ENCODE measurements at regions not wholly inside any gene's neighbourhood (a gene's known extent, or its start where the extent isn't known, plus 50 kb on each side); places are given as distances from the start of the nearest gene placed in this dataset.
"Not testable (repeated sequence)": the region's sequence is repeated elsewhere in the genome, so short reads cannot be mapped to it uniquely, and the experiment has no call there.

DNA sequence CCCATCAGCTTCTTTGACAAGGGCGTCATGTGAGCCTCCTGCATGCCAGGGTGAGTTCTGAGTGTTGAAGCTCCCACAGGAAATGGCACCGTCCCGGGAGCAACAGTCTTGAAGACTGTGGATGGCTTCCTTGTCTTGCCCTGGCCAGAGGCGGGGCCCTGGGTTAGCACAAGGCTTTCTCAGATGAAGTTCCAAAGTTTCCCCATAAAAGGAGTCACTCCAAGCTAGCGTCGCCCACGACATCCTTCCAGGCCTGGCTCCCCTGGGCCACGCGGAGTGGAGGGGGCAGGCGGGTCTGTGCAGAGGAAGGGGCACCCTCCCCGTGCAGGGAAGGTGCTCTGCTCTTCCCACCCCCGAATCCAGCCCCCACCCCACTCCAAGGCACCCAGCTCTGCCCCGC lies 4426.1 kb upstream of the TPTE start:
- not testable (repeated sequence) for H3K9me3 ChIP-seq (ENCODE audit: low read length); H3K27ac ChIP-seq (ENCODE audit: low read length); H3K4me1 ChIP-seq (ENCODE audit: low read length); H3K9me2 ChIP-seq (replicated peaks; ENCODE audit: insufficient read depth, low read length); H3K4me2 ChIP-seq (ENCODE audit: low read depth, low read length, poor library complexity, severe bottlenecking); H3K4me3 ChIP-seq (ENCODE audit: low read length); DNase-seq; H3K27me3 ChIP-seq (ENCODE audit: low read length); H4K20me1 ChIP-seq (ENCODE audit: insufficient read depth, low read depth, low read length); H3K79me2 ChIP-seq (ENCODE audit: low read length); H3K36me3 ChIP-seq (ENCODE audit: insufficient read depth, low read length); H2AFZ ChIP-seq (ENCODE audit: low read length); H3K9ac ChIP-seq (ENCODE audit: low read length)

DNA sequence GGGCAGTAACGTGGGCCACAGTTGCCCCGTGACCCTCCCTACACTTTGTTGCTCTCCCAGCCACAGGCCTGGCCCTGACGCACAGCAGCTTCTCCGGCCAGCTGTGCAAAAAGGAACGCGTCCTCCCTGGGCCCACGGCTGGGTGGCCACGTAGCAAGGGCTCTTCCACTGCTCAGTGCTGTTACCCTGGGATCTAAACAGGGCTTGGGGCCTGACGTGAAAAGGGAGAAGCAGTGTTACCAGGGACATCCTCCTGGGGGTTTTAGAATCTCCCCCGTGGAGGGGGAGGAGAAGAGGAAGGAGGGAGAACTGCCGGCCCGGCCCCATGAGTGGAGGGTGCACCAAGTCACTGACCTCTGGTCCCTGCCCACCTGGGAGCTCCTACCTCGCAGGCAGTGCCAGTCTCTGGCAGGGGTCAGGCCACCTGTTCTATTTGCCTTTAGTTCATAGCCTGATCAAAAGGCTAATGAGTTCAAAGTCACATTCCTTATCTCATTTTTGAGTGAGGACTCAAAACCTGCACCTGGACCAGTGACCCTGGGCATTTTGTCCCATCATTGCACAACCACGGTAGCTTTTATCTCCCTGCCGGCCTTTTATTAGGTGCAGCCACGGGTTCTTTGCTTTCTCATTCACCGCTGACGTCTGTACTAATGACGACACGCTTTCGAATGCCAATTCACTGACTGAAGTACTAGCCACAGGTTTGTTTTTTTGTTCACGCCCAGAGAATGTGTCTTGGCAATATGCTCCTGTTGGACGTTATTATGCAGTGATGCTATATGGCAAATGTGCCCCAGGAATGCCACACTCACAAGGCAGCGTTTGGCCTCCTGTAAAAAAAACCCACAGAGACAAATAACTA lies 4424.6 kb upstream of the TPTE start:
- not testable (repeated sequence) for H3K4me1 ChIP-seq (ENCODE audit: low read length); H3K27me3 ChIP-seq (ENCODE audit: low read length); H3K4me3 ChIP-seq (ENCODE audit: low read length); H3K27ac ChIP-seq (ENCODE audit: low read length); DNase-seq; H3K79me2 ChIP-seq (ENCODE audit: low read length); H4K20me1 ChIP-seq (ENCODE audit: insufficient read depth, low read depth, low read length); H2AFZ ChIP-seq (ENCODE audit: low read length); H3K9me3 ChIP-seq (ENCODE audit: low read length); H3K9ac ChIP-seq (ENCODE audit: low read length); H3K4me2 ChIP-seq (ENCODE audit: low read depth, low read length, poor library complexity, severe bottlenecking); H3K9me2 ChIP-seq (replicated peaks; ENCODE audit: insufficient read depth, low read length); H3K36me3 ChIP-seq (ENCODE audit: insufficient read depth, low read length)

DNA sequence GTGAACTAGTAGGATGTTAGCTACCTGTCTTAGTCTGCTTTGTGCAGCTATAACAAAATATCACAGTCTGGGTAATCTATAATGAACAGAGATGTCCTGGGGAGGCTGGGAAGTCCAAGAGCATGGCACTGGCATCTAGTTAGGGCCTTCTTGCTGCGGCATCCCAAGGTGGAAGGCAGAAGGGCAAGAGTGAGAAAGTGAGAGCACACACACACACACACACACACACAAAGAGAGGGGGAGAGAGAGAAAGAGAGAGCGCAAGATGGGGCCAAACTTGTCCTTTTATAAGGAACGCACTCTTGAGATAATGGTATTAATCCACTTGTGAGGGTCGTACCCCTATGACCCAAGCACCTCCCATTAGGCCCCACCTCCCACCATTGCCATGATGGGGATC lies 4423.6 kb upstream of the TPTE start:
- not testable (repeated sequence) for H3K9me2 ChIP-seq (replicated peaks; ENCODE audit: insufficient read depth, low read length); H3K4me3 ChIP-seq (ENCODE audit: low read length); H3K79me2 ChIP-seq (ENCODE audit: low read length); H3K4me1 ChIP-seq (ENCODE audit: low read length); DNase-seq; H3K27me3 ChIP-seq (ENCODE audit: low read length); H2AFZ ChIP-seq (ENCODE audit: low read length); H3K9ac ChIP-seq (ENCODE audit: low read length); H3K4me2 ChIP-seq (ENCODE audit: low read depth, low read length, poor library complexity, severe bottlenecking); H3K27ac ChIP-seq (ENCODE audit: low read length); H4K20me1 ChIP-seq (ENCODE audit: insufficient read depth, low read depth, low read length); H3K9me3 ChIP-seq (ENCODE audit: low read length); H3K36me3 ChIP-seq (ENCODE audit: insufficient read depth, low read length)

DNA sequence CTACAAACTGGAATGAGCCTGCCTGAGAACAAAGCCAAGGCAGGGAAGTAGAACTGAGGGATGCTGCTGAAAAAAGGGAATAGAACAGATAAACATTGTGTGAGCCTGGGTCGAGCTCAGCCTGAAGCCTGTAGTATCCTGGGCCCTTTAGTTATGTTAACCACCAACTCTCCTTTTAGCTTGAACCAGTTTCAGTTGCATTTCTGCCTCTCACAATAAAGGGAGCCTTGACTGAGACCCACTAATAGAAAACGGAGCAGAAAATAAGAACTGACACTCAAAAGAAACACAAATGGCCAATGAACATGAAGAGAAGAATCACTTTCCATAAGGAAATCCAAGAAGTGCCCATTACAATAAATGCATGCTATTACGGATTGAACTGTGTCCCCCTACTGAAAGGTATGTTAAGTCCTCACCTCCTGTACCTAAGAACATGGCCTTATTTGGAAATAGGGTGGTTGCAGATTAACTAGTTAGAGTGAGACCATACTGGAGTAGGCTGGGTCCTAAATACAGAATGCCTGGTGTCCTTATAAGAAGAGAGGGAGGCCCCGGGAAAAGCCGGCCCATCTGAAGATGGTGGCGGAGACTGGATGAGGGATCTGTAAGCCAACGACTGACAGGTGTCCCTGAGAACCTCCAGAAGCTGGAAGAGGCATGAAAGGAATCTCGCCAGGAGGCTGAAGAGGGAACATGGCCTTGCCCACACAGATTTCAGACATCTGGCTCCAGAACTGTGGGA lies 4423.0 kb upstream of the TPTE start:
- H2AFZ ChIP-seq (ENCODE audit: low read length); H3K79me2 ChIP-seq (ENCODE audit: low read length); H3K4me1 ChIP-seq (ENCODE audit: low read length); H3K4me3 ChIP-seq (ENCODE audit: low read length); DNase-seq; H3K9me2 ChIP-seq (replicated peaks; ENCODE audit: insufficient read depth, low read length); H3K9ac ChIP-seq (ENCODE audit: low read length); H3K36me3 ChIP-seq (ENCODE audit: insufficient read depth, low read length); H3K9me3 ChIP-seq (ENCODE audit: low read length); H4K20me1 ChIP-seq (ENCODE audit: insufficient read depth, low read depth, low read length); H3K27me3 ChIP-seq (ENCODE audit: low read length); H3K27ac ChIP-seq (ENCODE audit: low read length); H3K4me2 ChIP-seq (ENCODE audit: low read depth, low read length, poor library complexity, severe bottlenecking): not testable (repeated sequence)

DNA sequence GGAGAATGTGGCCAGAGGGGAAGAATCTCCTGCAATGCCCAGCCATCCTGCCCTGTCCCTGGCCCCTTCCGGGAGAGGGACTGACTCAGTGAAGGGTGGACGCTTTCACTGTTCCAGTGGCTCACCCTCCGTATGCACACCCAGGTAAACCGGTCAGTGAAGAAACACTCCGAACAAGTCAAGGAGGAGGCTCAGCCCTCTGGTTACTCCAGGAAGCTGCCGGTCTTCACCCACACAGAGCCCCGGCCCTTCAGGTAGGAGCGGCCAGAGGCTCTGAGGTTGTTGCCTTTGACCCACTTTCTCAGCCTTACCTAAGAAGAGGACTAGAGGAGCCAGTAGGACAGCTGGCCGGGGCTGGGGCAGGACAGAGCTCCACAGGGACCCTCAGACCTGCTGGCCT lies 4419.8 kb upstream of the TPTE start:
- H3K9ac ChIP-seq (ENCODE audit: low read length); H3K36me3 ChIP-seq (ENCODE audit: insufficient read depth, low read length); H3K4me3 ChIP-seq (ENCODE audit: low read length); H4K20me1 ChIP-seq (ENCODE audit: insufficient read depth, low read depth, low read length); H2AFZ ChIP-seq (ENCODE audit: low read length); H3K27me3 ChIP-seq (ENCODE audit: low read length); H3K9me2 ChIP-seq (replicated peaks; ENCODE audit: insufficient read depth, low read length); H3K4me1 ChIP-seq (ENCODE audit: low read length); H3K9me3 ChIP-seq (ENCODE audit: low read length); H3K4me2 ChIP-seq (ENCODE audit: low read depth, low read length, poor library complexity, severe bottlenecking); DNase-seq; H3K27ac ChIP-seq (ENCODE audit: low read length); H3K79me2 ChIP-seq (ENCODE audit: low read length): not testable (repeated sequence)

DNA sequence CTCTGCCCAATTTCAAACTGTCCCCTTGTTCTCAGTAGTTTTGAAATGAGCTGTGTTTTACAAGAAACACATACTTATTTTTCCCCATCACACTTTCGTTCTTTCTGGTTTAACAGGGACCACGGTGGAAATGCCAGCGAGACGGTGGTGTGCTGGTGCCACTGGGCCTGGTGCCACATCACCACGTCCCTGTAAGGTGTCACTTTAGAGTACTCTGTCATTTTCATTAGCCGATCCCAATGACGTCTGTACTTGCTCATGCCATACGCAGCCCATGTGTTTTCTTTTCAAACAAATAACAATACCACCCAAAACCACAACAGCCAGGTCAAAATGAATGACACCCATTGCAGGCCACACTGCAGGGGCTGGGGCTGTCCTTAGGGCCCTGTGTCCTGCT lies 4416.8 kb upstream of the TPTE start:
- H3K79me2 ChIP-seq (ENCODE audit: low read length); H3K27ac ChIP-seq (ENCODE audit: low read length); H2AFZ ChIP-seq (ENCODE audit: low read length); DNase-seq; H3K9me3 ChIP-seq (ENCODE audit: low read length); H4K20me1 ChIP-seq (ENCODE audit: insufficient read depth, low read depth, low read length); H3K4me2 ChIP-seq (ENCODE audit: low read depth, low read length, poor library complexity, severe bottlenecking); H3K27me3 ChIP-seq (ENCODE audit: low read length); H3K9ac ChIP-seq (ENCODE audit: low read length); H3K9me2 ChIP-seq (replicated peaks; ENCODE audit: insufficient read depth, low read length); H3K36me3 ChIP-seq (ENCODE audit: insufficient read depth, low read length); H3K4me1 ChIP-seq (ENCODE audit: low read length); H3K4me3 ChIP-seq (ENCODE audit: low read length): not testable (repeated sequence)

DNA sequence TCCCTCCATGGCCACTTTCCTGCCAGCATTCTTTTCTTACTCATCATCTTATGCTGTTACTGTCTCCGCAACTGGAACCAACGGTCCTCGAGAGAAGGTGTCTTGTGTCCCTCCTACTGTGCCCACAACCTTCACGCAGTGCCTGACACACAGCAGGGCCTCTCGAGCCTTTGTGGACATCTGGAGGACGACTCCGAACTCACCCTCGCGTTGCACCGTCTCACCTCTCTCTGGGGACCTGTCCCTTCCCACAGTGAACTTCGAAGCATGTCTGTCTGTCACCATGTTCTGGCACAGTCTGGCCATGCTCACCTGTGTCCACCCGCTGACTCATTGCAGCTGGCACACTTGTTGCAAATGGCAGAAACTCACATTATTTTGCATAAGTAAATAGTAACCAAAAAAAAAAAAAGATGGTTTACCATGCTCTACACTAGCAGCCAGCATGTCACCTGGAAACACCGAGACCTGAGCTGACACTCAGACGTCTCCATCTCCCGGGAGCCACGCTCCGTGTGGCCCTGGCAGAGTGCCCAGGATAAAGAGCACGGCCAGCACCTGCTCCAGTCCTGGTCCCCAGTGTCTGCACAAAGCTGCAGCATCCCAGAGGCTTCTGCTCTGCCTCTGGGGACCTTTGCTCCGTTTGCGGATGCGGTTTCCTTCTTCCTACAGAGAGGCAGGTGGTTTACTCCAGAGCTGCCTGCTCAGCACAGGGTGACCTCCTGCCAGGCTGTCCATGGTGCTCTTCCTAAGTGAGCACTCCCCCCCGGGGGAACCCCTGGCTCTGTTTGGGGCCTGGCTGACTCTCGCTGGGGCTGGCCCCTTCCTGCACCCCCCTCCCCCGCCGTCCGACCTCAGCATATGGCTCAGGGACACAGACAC lies 4414.5 kb upstream of the TPTE start:
- not testable (repeated sequence) for H3K9me3 ChIP-seq (ENCODE audit: low read length); H3K4me2 ChIP-seq (ENCODE audit: low read depth, low read length, poor library complexity, severe bottlenecking); H3K9ac ChIP-seq (ENCODE audit: low read length); H3K9me2 ChIP-seq (replicated peaks; ENCODE audit: insufficient read depth, low read length); H3K27ac ChIP-seq (ENCODE audit: low read length); H3K4me1 ChIP-seq (ENCODE audit: low read length); DNase-seq; H3K27me3 ChIP-seq (ENCODE audit: low read length); H4K20me1 ChIP-seq (ENCODE audit: insufficient read depth, low read depth, low read length); H2AFZ ChIP-seq (ENCODE audit: low read length); H3K36me3 ChIP-seq (ENCODE audit: insufficient read depth, low read length); H3K79me2 ChIP-seq (ENCODE audit: low read length); H3K4me3 ChIP-seq (ENCODE audit: low read length)

DNA sequence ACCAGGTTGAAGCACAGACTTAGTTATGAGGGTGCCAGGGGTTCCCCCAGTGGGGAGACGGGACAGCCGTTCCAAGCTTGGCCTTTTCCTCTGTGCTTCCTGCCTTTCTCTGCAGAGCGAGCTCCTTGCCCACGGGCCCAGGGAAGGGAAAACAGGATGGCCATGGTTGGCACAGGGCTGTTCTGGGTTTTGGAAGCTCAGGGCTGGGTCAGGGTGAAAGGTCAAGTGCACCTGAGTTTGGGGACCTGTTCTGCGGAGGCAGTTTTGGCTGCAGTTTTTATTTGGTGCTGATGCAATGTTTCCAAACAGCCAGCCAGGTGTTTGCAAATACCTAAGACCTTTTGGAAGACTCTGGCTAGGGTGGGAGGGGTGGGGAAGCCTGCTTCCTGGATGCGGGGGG lies 4412.5 kb upstream of the TPTE start:
- not testable (repeated sequence) for H3K27me3 ChIP-seq (ENCODE audit: low read length)

More for the DNA sequence above, 4412.5 kb upstream of the TPTE start:
- not testable (repeated sequence) for DNase-seq; H3K9me3 ChIP-seq (ENCODE audit: low read length); H3K4me2 ChIP-seq (ENCODE audit: low read depth, low read length, poor library complexity, severe bottlenecking); H2AFZ ChIP-seq (ENCODE audit: low read length); H3K9me2 ChIP-seq (replicated peaks; ENCODE audit: insufficient read depth, low read length); H3K36me3 ChIP-seq (ENCODE audit: insufficient read depth, low read length); H3K27ac ChIP-seq (ENCODE audit: low read length); H4K20me1 ChIP-seq (ENCODE audit: insufficient read depth, low read depth, low read length); H3K9ac ChIP-seq (ENCODE audit: low read length); H3K4me1 ChIP-seq (ENCODE audit: low read length); H3K4me3 ChIP-seq (ENCODE audit: low read length); H3K79me2 ChIP-seq (ENCODE audit: low read length)
